Stimulated activated naive CD4-positive, alpha-beta T cell (primary cell): ENCODE measurements at regions not wholly inside any gene's neighbourhood (a gene's known extent, or its start where the extent isn't known, plus 50 kb on each side); places are given as distances from the start of the nearest gene placed in this dataset.

ENCODE experiments used
- DNase-seq, 6 experiments: peaks; one replicate each; lab custom pipeline; 2025; lab: John Stamatoyannopoulos, UW

DNA sequence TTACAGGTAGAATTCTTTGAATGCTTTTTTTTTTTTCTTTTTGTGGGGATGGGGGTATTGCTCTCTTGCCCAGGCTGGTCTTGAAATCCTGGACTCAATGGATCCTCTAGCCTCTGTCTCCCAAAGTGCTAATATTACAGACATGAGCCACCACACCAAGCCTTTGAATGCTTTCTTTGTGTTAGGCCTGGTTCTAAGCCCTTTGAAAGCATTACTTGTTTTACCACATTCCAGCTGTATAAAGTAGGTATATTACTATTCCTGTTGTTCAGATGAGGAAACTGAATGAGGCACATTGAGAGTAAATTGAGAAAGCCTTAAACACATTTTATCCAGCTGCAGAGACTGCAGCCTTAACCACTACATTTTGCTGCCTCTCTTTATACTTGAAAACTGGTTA is 841.8 kb upstream of the ADGRL4 start:
- no peak for DNase-seq

DNA sequence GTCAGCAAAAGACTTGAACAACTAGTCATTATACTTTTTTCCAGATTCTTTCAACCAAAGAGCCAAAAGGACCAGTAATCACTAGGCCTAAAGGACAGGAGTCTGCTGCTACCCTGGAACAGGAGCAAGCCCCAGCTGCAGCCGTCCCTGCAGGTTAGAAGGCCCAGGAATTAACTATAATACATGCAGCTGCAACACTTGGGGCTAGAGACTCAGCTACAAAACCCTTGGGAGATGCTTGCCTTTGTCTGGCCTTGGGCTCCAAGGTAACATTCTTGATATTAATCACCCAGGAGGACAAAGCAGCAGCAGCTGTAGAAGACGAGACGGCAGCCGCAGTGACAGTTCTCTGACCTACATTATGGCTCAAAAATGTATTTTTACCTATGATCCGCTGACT is 841.2 kb upstream of the ADGRL4 start:
- DNase-seq = no peak

DNA sequence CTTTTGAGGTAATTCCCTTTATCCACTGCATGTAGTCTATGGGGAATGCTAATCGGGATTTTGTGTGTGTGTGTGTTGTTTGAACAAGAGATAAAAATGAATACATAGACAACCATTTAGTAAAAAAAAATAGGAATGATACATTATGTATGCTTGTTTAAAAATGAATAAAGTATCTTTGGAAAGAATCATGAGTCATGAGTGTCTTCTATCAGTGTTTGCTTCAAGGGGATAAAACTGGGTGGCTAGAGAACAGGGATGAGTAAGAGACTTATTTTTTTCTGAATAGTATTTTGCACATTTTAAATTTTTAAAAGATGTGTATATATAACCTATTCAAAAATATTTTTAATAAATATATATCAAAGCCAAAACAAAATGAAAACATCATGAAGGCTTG is 839.4 kb upstream of the ADGRL4 start:
- DNase-seq = no peak

DNA sequence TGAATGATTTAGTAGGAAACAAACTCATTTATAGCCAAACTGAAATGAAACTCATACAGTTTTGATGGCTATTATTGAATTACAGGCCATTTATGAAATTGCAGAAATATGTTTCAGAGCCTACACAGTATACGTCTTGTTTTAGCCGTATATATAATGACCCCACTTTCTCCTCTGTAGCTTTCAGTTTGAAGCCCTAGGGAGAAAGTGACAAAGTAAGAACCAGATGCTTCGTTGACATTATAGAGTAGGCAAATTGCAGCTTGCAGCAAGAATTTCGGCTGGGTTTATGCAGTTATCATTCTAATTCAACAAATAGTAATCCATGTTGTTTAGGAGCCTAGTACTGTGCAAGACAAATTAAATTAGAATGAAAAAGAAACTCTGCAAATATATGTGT is 836.3 kb upstream of the ADGRL4 start:
- no peak for DNase-seq

DNA sequence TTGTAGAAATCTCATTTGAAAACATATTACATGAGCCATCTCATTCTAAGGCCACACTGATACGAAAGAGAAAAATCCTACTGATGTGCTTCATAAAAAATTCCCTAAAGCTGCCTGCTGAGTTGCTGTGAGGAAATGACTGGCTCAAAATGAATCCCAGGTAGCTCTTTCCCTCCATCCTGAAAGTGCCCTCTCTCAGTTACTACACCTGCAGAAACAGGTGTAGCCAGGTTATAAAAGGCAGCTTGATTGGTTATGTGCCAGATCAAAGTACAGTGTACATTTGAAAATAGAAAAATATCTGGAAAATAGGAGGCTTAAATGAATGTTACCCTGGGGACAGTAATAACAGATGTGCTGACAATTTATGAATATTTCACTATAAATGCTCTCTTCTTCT is 833.4 kb upstream of the ADGRL4 start:
- DNase-seq = no peak

DNA sequence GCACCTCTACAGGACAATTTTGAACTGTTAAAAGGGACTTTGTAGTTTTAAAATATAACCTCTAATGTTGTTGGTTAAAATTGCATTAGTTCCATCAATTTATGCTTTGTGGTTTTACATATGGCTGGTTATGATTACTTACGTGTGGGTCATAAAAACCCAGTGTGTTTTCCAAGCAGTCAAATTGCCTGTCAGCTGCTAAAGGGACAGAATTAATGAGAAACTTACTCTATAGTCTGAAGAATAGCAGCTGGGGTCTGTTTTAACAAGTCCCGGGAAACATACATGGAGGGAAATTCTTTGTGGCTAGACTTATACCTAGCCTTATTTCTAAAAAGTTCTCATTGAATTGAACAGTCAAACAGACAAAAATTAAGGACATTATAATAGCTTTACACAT is 820.9 kb upstream of the ADGRL4 start:
- DNase-seq = no peak

DNA sequence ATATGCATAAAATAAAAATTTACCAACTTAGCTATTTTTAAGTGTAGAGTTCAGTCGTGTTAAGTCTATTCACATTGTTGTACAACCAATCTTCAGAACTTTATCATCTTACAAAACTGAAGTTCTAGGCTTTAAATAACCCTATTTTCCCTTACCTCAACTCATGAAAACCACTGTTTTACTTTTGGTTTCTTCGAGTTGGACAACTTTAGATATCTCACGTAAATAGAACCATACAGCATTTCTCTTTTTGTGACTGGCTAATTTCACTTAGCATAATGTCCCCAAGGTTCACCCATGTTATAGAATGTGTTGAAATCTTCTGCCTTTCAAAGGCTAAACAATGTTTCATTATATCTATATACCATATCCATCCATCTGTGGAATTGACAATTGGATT is 819.0 kb upstream of the ADGRL4 start:
- DNase-seq = no peak

DNA sequence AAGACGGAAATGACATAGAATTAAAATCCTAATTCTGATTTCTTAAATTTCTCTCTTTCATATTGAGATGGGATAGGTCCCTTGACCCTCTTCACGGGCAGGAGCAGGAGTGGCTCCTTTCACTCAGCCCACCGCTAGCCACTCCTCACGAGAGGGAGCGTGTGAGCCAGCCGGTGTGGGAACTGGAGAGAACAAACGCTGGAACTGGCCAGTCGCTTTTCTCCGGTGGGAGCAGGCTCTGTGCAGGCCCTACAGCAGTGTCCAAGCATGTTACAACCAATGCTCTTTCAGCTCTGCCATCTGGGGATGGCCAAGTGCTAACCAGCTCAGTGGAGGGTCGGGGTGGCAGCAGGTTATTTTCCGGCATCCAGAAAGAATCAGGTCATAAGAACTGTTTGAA is 815.5 kb upstream of the ADGRL4 start:
- DNase-seq = no peak

DNA sequence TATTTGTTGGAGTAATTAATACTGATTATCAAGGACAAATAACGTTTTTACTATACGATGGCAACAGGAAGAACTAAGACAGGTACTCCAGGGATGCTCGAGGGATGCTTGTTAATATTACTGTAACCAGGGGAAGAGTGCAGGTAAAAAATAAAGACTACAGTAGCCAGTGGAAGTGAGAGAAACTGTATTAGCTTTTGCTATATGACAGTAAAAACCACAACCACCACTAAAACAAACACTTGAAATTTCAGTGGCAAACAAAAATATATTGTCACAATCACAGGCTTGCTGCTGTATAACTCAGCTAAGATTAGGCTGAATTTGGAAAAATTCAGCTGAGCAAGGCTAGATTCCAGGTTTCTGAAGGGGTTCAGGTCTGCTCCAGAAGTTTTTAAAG is 812.6 kb upstream of the ADGRL4 start:
- no peak for DNase-seq

DNA sequence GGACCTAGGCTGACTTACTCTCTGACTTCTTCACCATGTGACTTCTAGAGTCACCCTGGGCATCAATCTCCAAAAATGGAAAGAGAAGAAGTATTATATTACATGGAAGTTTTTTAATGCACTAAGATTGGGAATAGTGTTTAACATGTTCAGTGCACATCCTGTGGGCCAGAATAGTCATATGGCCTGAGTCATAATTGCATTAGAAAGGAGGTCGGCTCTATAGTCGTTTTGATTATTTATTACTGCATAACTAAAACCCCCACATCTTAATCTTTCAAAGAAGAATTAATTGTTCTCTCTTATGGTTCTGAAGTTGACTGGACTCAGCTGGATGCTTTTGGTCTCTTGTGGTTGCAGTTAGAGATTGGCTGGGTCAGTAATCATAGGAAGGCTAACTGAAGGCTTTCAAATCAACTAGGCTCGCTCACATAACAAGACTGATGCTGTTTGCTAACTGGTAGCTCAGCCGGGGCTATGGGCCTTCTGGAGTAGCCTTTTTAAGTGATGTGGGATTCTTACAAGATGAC is 810.6 kb upstream of the ADGRL4 start:
- no peak for DNase-seq

DNA sequence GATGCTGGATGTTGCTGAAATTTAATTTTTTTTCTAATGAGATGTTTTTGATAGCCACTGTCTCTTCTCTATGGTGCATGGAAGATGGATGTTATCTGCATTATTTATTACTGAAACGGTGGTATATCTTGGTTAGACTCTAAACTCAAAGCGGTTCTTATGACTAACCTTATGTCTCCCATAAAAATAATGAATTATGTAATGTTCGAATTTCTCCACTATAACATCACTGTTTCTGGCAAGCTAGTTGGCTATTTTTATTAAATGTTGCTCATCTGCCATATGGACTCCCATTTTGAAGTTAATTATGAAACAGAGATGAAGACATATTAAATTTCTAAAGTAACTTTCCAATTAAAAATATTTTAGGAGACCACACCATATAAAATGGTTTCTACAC is 808.6 kb upstream of the ADGRL4 start:
- no peak for DNase-seq

DNA sequence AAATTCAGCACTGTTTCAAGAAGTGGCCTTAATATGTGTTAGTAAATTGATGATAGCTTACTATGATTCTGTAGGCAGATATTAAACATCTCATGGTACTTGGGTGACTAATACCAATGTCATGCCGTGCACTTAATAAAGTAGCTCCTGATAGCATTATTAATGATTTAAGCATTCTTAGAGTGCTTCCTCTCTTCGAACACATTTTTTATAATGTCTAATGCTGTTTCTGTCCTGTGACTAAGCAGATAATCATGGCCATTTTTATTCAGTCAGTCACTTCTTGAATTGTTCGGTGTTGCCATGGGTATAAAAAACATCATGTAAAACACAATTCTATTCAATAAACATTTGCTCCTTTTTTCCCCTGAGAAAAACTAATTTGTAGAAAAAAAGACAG is 804.6 kb upstream of the ADGRL4 start:
- DNase-seq = no peak

DNA sequence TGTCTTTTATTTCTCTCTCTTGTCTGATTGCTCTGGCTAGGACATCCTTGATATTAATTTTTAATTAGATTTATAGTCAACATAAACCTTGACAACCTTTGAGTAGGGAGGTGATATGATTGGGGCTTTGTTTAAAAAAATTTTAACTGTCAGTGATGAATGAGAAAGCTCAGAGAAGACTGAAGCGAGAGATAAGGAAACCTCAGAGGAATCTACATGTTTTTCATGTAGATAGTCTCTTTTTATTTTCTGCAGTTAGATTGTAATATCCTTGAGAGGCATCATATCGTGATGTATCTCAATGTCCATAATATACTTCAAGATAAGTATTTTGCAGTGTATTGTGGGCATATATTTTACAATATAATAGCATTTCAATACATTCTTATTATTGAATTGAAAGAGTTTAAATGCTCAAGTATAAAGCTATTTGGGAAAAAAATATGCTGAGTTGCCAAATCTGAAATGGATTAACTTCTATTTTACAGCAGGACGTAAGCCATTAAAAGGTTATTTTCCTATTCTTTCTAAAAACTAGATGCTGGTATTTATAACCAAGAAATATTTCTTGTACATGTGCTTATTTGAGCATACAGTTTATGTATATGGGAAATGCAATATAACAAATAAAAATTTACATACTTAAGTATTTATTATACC is 802.4 kb upstream of the ADGRL4 start:
- no peak for DNase-seq

DNA sequence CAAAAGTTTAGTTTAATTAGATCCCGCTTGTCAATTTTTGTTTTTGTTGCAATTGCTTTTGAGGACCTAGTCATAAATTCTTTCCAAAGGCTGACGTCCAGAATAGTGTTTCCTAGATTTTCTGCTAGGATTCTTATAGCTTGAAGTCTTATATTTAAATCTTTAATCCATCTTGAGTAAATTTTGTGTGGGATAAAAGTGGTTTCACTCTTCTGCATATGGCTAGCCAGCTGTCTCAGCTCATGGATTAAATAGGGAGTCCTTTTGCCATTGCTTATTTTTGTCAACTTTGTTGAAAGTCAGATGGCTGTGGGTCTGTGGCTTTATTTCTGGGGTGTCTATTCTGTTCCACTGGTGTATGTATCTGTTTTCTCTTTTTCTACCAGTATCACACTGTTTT is 801.3 kb upstream of the ADGRL4 start:
- DNase-seq = no peak

DNA sequence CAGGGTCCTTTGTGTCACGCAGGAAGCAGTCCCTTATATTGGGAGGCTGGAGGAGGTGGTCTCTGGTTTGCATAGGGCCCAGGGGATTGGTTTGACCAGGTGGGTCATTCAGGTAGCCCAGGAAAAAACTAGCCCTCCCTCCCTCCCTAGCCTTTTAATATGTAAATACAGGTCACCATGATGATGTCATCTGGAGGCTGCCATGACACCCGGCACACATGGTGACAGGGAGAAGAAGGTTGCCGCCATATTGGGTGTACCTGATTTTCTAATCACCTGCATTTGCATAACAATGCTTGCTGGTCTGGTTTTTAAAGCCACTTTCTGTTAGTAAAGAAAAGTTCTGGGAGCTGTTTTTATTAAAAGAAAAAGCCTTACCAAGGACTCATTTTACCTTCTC is 791.0 kb upstream of the ADGRL4 start:
- no peak for DNase-seq

DNA sequence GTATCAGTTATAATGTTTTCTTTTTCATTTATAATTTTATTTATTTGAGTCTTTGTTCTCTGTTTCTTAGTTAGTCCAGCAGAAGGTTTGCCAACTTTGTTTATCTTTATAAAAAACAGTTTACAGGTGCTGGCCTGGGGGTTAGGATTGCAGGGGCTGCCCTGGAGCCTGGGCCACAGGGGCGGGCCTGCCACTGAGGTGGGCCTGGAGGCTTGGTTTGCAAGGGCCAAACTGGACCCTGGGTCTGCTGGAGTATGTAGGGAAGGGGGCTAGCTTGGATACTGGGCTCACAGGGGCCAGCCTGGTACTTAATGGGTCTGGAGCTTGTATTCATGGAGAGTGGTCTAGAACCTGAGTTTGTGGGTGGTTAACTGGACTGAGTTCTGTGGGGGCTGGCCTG is 789.9 kb upstream of the ADGRL4 start:
- DNase-seq = no peak

DNA sequence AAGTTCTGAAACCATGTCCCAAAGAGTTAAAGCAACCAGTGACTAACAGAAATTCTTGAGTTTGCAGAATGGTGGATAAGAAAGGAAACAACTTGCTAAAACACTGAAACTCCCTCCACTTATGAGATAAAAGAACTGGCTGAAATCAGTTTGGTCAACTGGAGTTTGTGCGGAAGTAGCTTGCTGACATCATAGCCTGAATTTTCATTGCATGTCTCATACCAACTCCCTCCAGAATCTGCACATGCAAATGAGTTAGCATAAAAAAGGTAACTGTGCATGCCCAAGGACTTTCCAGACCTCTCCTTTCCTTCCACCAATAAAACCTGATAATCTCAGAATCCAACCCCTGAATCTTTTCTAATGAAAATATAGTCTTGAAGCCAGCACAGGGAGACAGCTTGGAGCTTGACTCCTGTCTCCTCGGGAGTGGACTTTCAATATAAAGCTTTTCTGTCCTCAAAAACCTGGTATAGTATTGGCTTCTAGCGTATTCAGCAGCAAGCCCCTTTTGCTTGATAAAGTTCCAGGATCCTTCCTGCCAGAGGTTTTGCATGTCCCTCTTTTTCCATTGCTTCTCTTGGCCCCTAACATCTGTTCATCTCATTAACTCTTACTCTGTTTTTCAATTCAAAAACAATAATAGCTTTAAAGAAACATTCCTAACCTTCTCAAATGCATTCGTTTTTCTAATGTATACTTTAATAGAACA is 785.8 kb upstream of the ADGRL4 start:
- no peak for DNase-seq

DNA sequence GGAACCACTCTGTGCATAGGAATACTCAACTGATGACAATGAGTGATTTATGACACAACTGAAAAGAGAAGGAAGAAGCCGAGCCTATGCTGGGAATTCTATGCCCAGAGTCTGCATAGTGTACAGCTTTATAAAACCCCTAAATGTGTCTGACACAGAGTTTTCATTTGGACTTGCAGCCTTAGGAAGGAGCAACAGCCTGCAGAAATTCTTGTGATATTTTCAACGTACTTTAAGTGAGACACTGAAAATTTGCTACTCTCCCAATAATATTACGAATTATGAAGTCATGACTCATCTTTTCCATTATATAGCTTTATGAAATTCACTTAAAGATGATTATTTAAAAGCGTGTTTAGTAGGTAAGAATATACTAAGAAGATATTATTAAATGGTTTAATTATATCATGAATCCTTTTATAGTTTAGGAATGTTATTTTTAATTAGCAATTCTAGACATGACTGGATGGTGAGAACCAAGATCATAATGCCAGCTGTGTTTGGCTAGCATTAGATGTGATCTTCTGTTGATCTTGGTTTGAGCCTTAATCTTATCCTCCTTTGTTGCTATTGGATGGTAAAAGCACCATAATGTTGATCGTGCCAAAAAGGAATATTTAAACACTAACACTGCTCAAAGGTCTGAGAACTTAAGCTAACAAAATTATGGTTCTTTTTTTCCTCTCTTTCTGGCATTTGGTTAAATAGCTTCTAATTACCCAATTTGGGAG is 785.1 kb upstream of the ADGRL4 start:
- DNase-seq = no peak

DNA sequence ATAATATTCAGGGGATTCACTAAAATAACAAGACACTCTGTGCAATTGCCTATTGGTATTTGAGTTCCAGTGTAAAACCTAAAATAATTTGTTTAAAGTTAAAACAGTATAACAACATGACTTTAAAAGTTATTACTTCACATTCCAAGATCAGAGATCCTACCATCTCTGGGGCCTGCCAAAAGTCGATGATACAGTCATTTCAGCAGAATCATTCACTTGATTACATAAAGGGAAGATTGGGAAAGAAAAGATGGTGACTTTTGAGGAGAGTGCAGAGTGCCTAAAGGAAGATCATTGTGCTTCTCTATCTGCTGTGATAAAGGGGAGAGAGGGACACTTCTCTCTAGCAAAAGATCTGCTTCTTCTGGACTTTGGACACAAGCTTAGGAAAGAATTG is 784.4 kb upstream of the ADGRL4 start:
- DNase-seq = no peak

DNA sequence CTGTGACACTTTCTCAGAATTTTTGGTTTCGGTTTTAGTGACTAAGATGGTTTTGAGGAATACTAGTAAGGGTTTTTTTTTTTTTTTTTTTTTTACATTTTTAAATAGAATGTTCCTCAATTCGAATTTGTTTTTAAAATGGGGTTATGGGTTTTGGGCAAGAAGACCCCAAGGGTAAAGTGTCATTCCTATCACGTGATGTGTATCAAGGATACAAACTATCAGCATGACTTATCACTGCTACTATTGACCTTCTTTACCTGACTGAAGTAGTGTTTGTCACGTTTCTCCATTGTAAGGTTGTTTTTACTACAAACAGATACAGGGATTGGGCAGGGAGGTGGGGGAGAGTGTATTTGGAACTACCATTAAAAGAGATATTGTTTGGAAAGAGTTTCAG is 781.1 kb upstream of the ADGRL4 start:
- no peak for DNase-seq

DNA sequence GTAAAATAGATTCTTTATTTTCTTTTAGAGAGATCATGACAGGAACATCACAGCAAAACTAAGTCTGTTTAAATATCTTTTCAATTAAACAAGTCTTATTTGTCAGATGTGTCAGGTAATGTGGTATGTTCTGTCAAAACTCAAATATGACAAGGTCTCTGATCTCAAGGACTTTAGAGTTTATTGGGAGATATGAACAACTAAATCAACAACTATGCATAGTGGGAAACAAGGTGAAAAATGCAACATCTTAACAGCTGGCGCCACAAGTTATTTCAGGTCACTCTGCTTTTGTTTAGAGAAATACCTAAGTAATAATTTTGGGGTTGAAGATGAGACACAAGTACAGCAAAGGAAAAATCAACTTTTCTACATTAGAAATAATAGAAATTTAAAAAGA is 779.4 kb upstream of the ADGRL4 start:
- DNase-seq = no peak

DNA sequence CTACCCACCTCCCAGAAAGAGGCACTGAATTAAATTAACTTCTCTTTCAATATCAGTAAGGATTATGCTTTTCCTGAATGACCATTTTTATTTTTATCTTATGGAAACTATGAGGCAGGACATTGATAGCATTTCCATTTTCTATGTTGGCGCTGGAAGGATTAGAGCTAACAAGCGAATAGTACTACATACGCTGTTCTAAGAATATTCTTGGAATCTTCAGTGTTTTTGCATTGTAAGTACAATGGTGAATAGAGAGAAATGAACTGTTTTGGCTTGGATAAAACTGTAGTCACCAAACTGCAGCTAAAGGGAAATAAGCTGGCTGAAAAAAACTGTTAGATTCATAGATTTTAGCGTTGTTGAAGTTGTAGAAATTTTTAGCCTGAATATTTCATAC is 779.0 kb upstream of the ADGRL4 start:
- no peak for DNase-seq

DNA sequence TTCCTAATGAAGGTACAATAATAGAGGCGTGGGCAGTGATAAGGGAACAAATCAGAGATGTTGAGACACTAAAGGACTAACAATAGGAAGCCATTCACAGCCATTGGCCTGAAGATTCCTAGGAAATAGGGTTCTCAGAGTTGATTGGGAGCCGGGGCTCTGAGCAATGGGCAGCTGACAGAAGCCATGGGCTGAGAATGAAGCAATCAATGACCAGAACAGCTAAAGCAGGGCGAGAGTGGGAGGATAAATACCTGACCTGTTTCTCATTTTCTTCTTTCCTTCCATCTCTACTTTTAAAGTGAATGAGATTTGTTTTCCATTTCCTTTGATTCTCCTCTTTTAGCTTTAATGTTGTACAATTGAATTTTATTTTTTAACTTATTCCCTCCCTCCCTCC is 774.7 kb upstream of the ADGRL4 start:
- DNase-seq = no peak
